GM12873 (cell line): ENCODE measurements at regions not wholly inside any gene's neighbourhood (a gene's known extent, or its start where the extent isn't known, plus 50 kb on each side); places are given as distances from the start of the nearest gene placed in this dataset.

Experiments
- CTCF ChIP-seq: IDR thresholded peaks from 2 replicates; pipeline ENCODE4 v1.5.1; 2012; ENCODE audit warnings: low read depth, mild to moderate bottlenecking, moderate library complexity, low read length, control low read depth; ENCODE audit not compliant: insufficient read depth; ENCODE audit errors: missing control alignments

GRCh38 chr10:59090817-59091622 is 85.4 kb upstream of the PHYHIPL start:
- TF ChIP-seq CTCF = no peak

- TF ChIP-seq CTCF = no peak
Observed at GRCh38 chr10:59093461-59093860, 83.0 kb upstream of the PHYHIPL start.

GRCh38 chr10:59096631-59097030 is 79.8 kb upstream of the PHYHIPL start:
- no peak for TF ChIP-seq CTCF

GRCh38 chr10:59098387-59098786 is 78.1 kb upstream of the PHYHIPL start:
- TF ChIP-seq CTCF = no peak

GRCh38 chr10:59098831-59099452 is 77.5 kb upstream of the PHYHIPL start:
- TF ChIP-seq CTCF = no peak

- no peak for TF ChIP-seq CTCF
Observed at GRCh38 chr10:59099481-59099880, 77.0 kb upstream of the PHYHIPL start.

GRCh38 chr10:59102394-59102793 is 74.0 kb upstream of the PHYHIPL start:
- TF ChIP-seq CTCF = no peak
